ENCODE measurements at regions not wholly inside any gene's neighbourhood (a gene's known extent, or its start where the extent isn't known, plus 50 kb on each side); places are given as distances from the start of the nearest gene placed in this dataset.

DNA sequence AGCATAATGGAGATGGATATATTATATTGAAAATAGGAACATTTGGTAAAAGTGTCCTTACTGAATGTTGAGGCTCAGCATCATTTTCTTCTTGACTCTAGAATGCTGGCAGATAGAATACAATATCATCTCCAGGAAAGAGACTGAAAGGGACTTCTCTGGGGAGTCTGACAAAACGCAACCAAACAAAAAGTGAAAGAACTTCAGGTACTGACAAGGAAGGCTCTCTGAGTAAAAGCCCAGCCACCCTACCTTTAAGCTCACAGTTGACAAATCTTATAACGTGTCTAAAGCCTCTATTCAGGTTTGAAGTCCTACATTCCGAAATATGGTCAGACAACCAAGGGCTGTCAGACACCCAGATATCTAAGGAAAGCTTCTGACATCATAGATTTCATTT is 590.8 kb downstream of the SOX6 start:
- TF ChIP-seq CTCF (IDR thresholded peaks at IDR 0.05) (no peak), EP300 (IDR thresholded peaks at IDR 0.05; ENCODE audit: low read depth) (no peak), POLR2AphosphoS5 (IDR thresholded peaks at IDR 0.05) (no peak), POLR2A (IDR thresholded peaks at IDR 0.05) (no peak)
